ENCODE measurements at regions not wholly inside any gene's neighbourhood (a gene's known extent, or its start where the extent isn't known, plus 50 kb on each side); places are given as distances from the start of the nearest gene placed in this dataset.

DNA sequence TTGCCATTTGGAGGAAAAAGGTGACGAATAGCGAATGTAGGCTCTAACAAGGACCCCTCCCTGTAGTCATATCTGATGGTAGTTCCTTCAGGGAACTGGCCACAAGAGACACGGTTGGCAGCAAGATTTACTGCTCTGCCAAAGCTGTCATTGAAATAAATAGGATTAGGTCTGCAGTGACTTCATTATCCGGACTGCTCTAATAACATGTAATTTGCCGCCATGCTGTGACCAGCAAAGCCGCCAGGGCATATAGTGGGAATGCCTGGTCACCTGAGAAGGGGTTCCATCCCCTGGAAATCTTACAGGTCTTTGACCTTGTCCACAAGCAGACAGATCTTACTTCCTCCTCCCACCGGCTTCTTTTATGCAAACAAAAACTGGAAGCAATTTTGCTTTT lies 59.4 kb upstream of the LAPTM4A start:
- DNase-seq (ENCODE audit: low read depth in 2 of 2) = no peak

DNA sequence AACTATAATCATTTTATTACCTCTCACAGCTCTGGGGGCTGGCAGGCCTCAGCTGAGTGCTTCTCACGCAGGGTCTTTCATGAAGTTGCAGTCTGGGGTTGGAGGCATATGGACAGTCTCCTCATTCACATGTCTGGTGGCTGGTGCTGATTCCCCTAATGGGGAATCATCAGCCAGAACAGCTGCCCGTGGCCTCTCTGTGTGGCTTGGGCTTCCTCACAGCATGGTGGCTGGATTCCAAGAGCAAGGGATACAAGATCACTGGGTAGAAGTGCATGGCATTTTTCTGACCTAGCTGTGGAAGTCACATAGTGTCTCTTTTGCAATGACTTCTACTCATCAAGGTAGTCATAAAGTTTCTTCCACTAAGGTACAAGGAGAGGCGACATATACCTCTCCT lies 59.0 kb upstream of the LAPTM4A start:
- no peak for DNase-seq (ENCODE audit: low read depth in 2 of 2)

DNA sequence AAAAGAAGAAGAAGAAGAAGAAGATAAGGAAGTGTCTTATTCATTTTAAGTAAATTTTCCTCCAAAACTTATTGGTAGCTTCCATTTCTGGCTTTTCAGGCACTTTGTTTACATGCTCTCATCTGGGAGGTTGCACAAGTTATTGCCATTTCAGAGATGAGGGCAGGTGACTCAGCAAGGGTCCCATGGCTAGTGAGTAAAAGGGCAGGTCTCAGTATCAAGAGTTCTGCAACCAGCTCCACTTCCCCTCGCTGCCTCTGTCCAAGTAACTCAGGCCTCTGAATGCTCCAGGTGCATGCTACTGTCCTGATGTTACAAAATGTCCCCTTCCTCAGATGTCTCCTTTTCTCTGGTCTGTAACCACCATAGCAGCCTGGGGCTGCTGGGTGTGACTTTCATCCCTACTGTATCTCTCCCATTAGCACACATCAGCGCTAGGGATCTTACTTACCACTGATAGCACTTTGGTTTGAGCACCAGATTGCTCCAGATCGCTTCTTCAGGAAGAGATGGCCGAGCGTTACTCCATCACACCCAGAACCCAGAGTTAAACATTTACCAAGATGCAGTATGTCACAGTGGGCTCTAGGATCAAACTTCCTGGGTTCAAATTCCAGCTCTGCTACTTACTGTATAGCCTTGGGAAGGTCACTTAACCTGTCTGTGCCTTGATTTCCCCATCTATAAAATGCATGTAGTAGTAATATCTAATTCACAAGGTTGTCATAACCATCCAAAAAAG lies 57.4 kb upstream of the LAPTM4A start:
- DNase-seq (ENCODE audit: low read depth in 2 of 2) = no peak

DNA sequence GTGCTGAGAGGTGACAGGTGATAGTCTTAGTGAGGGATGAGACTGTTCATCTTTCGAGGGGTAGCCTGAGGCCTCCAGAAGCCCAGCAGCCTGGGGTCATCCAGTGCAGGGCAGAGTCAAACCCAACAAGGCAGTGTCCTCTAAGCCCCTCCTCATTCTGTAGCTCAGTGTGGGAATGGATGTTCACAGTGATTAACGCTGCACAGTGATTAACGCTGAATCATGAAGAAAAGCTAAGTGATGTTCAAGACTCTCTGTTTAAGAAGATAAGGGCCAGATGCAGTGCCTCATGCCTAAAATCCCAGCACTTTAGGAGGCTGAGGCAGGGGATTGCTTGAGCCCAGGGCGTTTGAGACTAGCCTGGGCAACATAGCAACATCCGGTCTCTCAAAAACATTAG lies 56.3 kb upstream of the LAPTM4A start:
- no peak for DNase-seq (ENCODE audit: low read depth in 2 of 2)

DNA sequence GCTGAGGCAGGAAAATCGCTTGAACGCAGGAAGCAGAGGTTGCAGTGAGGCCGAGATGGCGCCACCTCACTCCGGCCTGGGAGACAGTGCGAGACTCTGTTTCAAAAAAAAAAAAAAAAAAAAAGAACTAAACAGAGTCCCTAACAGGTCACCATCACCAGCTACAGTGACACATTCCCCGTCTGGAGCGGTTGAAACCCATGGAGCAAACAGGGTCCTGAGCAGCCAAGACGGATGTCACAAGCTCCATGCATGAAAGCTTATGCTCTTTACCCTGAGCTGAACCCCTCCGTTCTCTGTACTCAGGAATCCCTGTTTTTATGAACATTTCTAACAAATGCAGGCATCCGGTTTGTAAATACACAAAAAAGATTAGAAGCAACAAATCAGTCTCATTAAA lies 55.9 kb upstream of the LAPTM4A start:
- no peak for DNase-seq (ENCODE audit: low read depth in 2 of 2)

DNA sequence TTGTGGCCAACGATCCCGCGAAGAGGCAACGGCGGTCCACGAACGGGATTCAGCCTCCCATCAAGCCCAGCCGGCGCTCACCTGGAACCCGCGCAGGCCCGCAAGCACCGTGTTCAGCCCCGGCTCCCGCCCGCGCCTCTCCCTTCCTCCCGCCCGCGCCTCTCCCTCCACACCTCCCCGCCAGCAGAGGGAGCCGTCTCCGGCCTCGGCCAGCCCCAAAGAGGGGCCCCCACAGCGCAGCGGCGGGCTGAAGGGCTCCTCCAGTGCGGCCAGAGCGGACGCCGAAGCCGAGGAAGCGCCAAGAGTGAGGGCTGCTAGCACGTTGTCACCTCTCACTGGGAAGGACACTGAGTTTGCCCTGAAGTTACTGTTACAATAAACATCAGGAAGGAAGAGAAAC lies 55.3 kb upstream of the LAPTM4A start:
- DNase-seq (ENCODE audit: low read depth in 2 of 2) = peak; percentile 10 to 30

DNA sequence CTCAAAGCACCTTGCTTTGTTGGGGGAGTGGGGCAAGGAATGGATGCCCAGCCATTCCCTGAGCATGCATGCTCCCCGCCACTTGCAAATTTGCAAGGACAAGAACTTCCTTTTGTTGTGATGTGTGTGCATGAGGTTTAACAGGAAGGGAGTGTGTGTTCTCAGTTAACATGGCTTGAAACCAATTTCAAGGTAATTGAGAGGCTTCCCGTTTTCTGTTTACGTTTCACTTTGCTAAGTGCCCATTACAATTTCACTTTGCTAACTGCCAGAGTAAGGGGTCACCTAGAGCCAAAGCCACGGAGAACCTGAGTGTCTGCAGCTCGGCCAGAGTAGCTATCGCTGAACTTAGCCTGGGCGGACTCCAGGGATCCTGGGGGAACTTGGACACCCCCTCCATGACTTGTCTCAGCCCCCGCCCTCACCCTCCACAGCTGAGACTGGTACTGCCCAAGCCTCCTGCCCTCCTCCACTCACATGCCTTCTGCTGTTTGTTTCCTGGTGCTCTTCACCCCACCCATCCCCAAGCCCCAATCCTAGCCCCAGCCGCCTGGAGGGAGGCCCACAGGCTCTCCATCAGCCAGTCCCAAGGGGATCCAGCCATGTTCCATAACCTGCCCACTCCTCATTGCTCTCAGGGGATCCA lies 53.6 kb upstream of the LAPTM4A start:
- no peak for DNase-seq (ENCODE audit: low read depth in 2 of 2)

DNA sequence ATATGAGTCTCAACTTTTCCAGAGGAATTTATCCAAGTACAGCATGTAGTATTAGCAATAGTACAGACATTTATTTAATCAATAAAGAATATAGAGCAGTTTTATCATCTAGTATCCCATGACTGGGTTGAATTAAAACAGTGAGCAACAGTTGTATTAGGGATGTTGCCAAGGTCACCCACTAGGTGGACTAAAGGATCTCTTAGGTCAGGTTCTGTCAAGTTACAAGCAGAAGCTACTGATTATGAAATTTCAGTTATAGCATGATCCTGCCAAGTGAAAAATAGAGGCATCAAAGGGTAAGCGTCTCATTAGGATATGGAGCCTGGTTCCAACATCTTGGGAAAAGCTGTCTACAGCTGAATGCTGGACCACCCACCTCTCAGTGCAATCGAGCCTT lies 52.1 kb upstream of the LAPTM4A start:
- DNase-seq (ENCODE audit: low read depth in 2 of 2) = no peak

All from stimulated activated CD8-positive, alpha-beta memory T cell treated with anti-CD3 and anti-CD28 coated beads, Interleukin-2, amount 100 ng/mL, for 48 hours (primary cell).